Esophagus squamous epithelium (tissue), 5 donors: ENCODE measurements at regions not wholly inside any gene's neighbourhood (a gene's known extent, or its start where the extent isn't known, plus 50 kb on each side); places are given as distances from the start of the nearest gene placed in this dataset.

Source experiments
- DNase-seq: peaks from one replicate; lab custom pipeline; 2025; lab: John Stamatoyannopoulos, UW
- H3K27ac ChIP-seq, 4 donors: fragments of 200-600 bp; sonication (generic); one replicate each; pipeline ENCODE4 v1.5.1; 2016 to 2019; ENCODE audit warnings: mild to moderate bottlenecking in 1 of 4
- H3K27me3 ChIP-seq, 4 donors: fragments of 200-600 bp; sonication (generic); 1 replicate in 3 of 4; 2 replicates in 1 of 4; pipeline versions ENCODE4 v1.5.1 to v1.6.0; 2017 to 2021; ENCODE audit warnings: antibody characterized with exemption in 1 of 4
- H3K36me3 ChIP-seq, 3 donors: fragments of 200-600 bp; sonication (generic); one replicate each; pipeline ENCODE4 v1.5.1; 2016 to 2019
- H3K4me1 ChIP-seq, 3 donors: fragments of 200-600 bp; sonication (generic); one replicate each; pipeline ENCODE4 v1.5.1; 2017 to 2019
- H3K4me3 ChIP-seq, 4 donors: fragments of 200-600 bp; sonication (generic); 1 replicate in 3 of 4; 2 replicates in 1 of 4; pipeline ENCODE4 v1.5.1; 2016 to 2019; ENCODE audit warnings: mild to moderate bottlenecking in 2 of 4, moderate library complexity in 1 of 4
- H3K9me3 ChIP-seq, 3 donors: fragments of 200-600 bp; sonication (generic); one replicate each; pipeline ENCODE4 v1.5.1; 2016 to 2019
- CTCF ChIP-seq, 6 experiments: fragments of 450-650 bp in 4 of 6; fragments of 200-600 bp in 2 of 6; sonication (generic) in 2 of 6; IDR thresholded peaks; one replicate each; pipeline ENCODE4 v1.5.1; 2016 to 2019; ENCODE audit warnings: antibody characterized with exemption in 6 of 6, mild to moderate bottlenecking in 4 of 6, moderate library complexity in 4 of 6
- POLR2A ChIP-seq, 4 donors: fragments of 450-650 bp; IDR thresholded peaks; one replicate each; pipeline ENCODE4 v1.6.1; 2017; ENCODE audit warnings: antibody characterized with exemption in 4 of 4, mild to moderate bottlenecking in 4 of 4, moderate library complexity in 3 of 4
- WGBS, 2 donors: methylation state at CpG; one replicate each; pipeline ENCODE4 v1.1.5; 2018; 5-methylcytosine and 5-hydroxymethylcytosine counted together
- intact Hi-C: fragments of 100-400 bp; cut with DNase I; formaldehyde crosslinking; loops from one replicate; pipeline ENCODE4 v1.15.0; 2022
- donor health status: DM: yes; HTN: yes; CAD: no.

GRCh38 chr18:25787276-25787675, 303.1 kb downstream of the SS18 start:
- H3K4me1 ChIP-seq = no peaks in the 10 kb centered on the region
- no peak overlapping the region for H3K4me3 ChIP-seq
- WGBS, 2 donors = 89 to 90% methylated on average over 5 of the region's 5 CpGs
- DNase-seq = no peak
- no peaks in the 10 kb centered on the region for H3K9me3 ChIP-seq
- H3K36me3 ChIP-seq = no peaks in the 10 kb centered on the region
- no peak for TF ChIP-seq POLR2A (IDR thresholded peaks at IDR 0.05)
- TF ChIP-seq CTCF (IDR thresholded peaks at IDR 0.05) = no peak
- intact Hi-C loops = no loop called here
- no peak overlapping the region for H3K27ac ChIP-seq
- no peaks in the 10 kb centered on the region for H3K27me3 ChIP-seq

GRCh38 chr18:25786758-25787157, 303.7 kb downstream of the SS18 start:
- H3K4me1 ChIP-seq = no peaks in the 10 kb centered on the region
- intact Hi-C loops = no loop called here

GRCh38 chr18:25780105-25780504, 310.3 kb downstream of the SS18 start:
- no peaks in the 10 kb centered on the region for H3K4me1 ChIP-seq
- H3K36me3 ChIP-seq = no peaks in the 10 kb centered on the region
- no peak for DNase-seq
- H3K9me3 ChIP-seq = no peaks in the 10 kb centered on the region
- no peak overlapping the region for H3K4me3 ChIP-seq
- H3K27me3 ChIP-seq = no peaks in the 10 kb centered on the region
- TF ChIP-seq CTCF (IDR thresholded peaks at IDR 0.05) = no peak
- no peak for TF ChIP-seq POLR2A (IDR thresholded peaks at IDR 0.05)
- intact Hi-C loops = no loop called here
- no peak overlapping the region for H3K27ac ChIP-seq
- WGBS, 2 donors = 68 to 76% methylated on average over 7 of the region's 7 CpGs

More at GRCh38 chr18:25786758-25787157, 303.7 kb downstream of the SS18 start:
- no peak for DNase-seq
- Histone ChIP-seq H3K4me3 (no peak overlapping the region), H3K27me3 (no peaks in the 10 kb centered on the region), H3K27ac (no peak overlapping the region), H3K9me3 (no peaks in the 10 kb centered on the region), H3K36me3 (no peaks in the 10 kb centered on the region)
- TF ChIP-seq POLR2A (IDR thresholded peaks at IDR 0.05) = no peak
- no peak for TF ChIP-seq CTCF (IDR thresholded peaks at IDR 0.05)
- WGBS, 2 donors = 78 to 83% methylated on average over 2 of the region's 2 CpGs

- TF ChIP-seq POLR2A (IDR thresholded peaks at IDR 0.05) (no peak), CTCF (IDR thresholded peaks at IDR 0.05) (no peak)
- intact Hi-C loops = no loop called here
- whole genome bisulfite sequencing, 2 donors = 83 to 85% methylated on average over 3 of the region's 3 CpGs
Measured at GRCh38 chr18:25771796-25772195, 318.6 kb downstream of the SS18 start.

GRCh38 chr18:25764777-25765176, 325.6 kb downstream of the SS18 start:
- Histone ChIP-seq H3K4me1 (no peaks in the 10 kb centered on the region), H3K36me3 (no peaks in the 10 kb centered on the region), H3K27ac (no peak overlapping the region), H3K27me3 (no peaks in the 10 kb centered on the region), H3K4me3 (no peak overlapping the region), H3K9me3 (no peaks in the 10 kb centered on the region)
- no peak for DNase-seq
- WGBS, 2 donors = 66 to 76% methylated on average over 4 of the region's 4 CpGs
- intact Hi-C loops = no loop called here
- no peak for TF ChIP-seq POLR2A (IDR thresholded peaks at IDR 0.05)
- no peak for TF ChIP-seq CTCF (IDR thresholded peaks at IDR 0.05)

More at GRCh38 chr18:25771796-25772195, 318.6 kb downstream of the SS18 start:
- DNase-seq = no peak
- H3K27ac ChIP-seq = no peak overlapping the region
- H3K9me3 ChIP-seq = no peaks in the 10 kb centered on the region
- no peaks in the 10 kb centered on the region for H3K36me3 ChIP-seq
- H3K4me1 ChIP-seq = no peaks in the 10 kb centered on the region
- H3K27me3 ChIP-seq = no peaks in the 10 kb centered on the region
- no peak overlapping the region for H3K4me3 ChIP-seq
